IMR-90 (cell line): ENCODE measurements at regions not wholly inside any gene's neighbourhood (a gene's known extent, or its start where the extent isn't known, plus 50 kb on each side); places are given as distances from the start of the nearest gene placed in this dataset.

ENCODE experiments used
- ELK1 ChIP-seq: fragments of 150-350 bp; IDR thresholded peaks from 2 replicates; pipeline ENCODE4 v1.6.1; 2016; ENCODE audit warnings: low read depth, mild to moderate bottlenecking, low read length, moderate library complexity, borderline replicate concordance
- FOS ChIP-seq: fragments of 150-350 bp; IDR thresholded peaks from 2 replicates; pipeline ENCODE4 v1.6.1; 2016; ENCODE audit warnings: low read depth, low read length
- MAFK ChIP-seq: IDR thresholded peaks from 2 replicates; pipeline ENCODE4 v1.6.1; 2012; ENCODE audit warnings: low read depth, low read length, improper control_type of control experiment
- MXI1 ChIP-seq: IDR thresholded peaks from 2 replicates; pipeline ENCODE4 v1.6.1; 2012; ENCODE audit warnings: low read depth, mild to moderate bottlenecking, low read length, moderate library complexity, borderline replicate concordance
- POLR2A ChIP-seq: IDR thresholded peaks from 2 replicates; pipeline ENCODE4 v1.6.1; 2012; ENCODE audit warnings: mild to moderate bottlenecking, low read depth, low read length
- RFX5 ChIP-seq: IDR thresholded peaks from 2 replicates; pipeline ENCODE4 v1.8.0; 2012; ENCODE audit warnings: low read depth, mild to moderate bottlenecking, low read length, moderate library complexity
- USF2 ChIP-seq: fragments of 150-350 bp; IDR thresholded peaks from 2 replicates; pipeline ENCODE4 v1.6.1; 2017; ENCODE audit warnings: mild to moderate bottlenecking, antibody characterized with exemption, low read length, low read depth
- TF ChIP-seq, protein P1 (sequence below): conservative IDR thresholded peaks from 2 replicates; pipeline ENCODE4 v1.5.1; 2012; ENCODE audit warnings: mild to moderate bottlenecking, low read depth, low read length, improper control_type of control experiment

GRCh38 chr11:45095691-45096010 is 50.8 kb upstream of the PRDM11 start:
- no peak for TF ChIP-seq MXI1
- TF ChIP-seq, protein P1, sequence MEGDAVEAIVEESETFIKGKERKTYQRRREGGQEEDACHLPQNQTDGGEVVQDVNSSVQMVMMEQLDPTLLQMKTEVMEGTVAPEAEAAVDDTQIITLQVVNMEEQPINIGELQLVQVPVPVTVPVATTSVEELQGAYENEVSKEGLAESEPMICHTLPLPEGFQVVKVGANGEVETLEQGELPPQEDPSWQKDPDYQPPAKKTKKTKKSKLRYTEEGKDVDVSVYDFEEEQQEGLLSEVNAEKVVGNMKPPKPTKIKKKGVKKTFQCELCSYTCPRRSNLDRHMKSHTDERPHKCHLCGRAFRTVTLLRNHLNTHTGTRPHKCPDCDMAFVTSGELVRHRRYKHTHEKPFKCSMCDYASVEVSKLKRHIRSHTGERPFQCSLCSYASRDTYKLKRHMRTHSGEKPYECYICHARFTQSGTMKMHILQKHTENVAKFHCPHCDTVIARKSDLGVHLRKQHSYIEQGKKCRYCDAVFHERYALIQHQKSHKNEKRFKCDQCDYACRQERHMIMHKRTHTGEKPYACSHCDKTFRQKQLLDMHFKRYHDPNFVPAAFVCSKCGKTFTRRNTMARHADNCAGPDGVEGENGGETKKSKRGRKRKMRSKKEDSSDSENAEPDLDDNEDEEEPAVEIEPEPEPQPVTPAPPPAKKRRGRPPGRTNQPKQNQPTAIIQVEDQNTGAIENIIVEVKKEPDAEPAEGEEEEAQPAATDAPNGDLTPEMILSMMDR, result no peak
- TF ChIP-seq USF2, result no peak
- no peak for TF ChIP-seq FOS
- no peak for TF ChIP-seq RFX5
- no peak for TF ChIP-seq MAFK
- TF ChIP-seq ELK1, result no peak
- TF ChIP-seq POLR2A, result no peak
